SHP77 treated with DMSO at 0.1 percent for 48 hours (cell line): ENCODE measurements at regions not wholly inside any gene's neighbourhood (a gene's known extent, or its start where the extent isn't known, plus 50 kb on each side); places are given as distances from the start of the nearest gene placed in this dataset.

Experiments
- DNase-seq: peaks from one replicate; lab custom pipeline; 2025; lab: John Stamatoyannopoulos, UW

DNA sequence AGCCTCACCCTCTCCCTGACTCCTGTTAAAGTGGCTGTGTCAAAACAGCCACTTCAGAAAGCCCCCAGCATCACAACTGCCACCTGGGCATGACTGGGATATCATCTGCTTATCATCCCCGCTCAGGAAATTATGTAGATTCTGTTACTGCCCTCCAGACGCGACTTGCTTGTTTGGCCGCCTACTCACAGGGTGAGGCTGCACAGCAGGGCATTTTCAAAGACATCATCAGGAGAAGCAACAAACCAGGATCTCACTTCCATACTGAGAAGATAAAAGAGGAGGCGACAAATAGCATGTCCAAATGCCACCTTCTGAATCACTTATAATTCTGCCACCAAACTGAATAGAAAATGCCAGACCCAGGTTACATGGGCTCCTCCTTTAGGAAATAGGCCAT is 94.8 kb downstream of the MIS18A start:
- DNase-seq = no peak

DNA sequence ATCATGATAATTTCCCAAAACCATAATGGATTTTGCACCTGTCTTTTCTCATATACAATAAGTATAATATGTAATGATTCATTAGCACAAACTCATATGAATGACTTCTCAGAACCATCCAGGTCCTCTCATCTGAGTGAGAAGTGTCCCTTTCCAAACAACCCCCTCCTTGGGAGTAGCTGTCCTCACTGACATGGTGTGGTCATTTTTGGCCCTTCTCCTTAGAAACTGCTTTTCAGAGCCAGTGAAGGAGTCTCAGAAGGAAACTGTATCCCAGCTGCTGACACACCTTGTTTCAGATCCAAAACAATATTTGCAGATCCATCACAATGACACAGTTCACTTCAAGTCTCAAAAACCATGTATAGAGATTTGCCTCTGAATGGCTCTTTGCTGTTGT is 95.5 kb downstream of the MIS18A start:
- no peak for DNase-seq

DNA sequence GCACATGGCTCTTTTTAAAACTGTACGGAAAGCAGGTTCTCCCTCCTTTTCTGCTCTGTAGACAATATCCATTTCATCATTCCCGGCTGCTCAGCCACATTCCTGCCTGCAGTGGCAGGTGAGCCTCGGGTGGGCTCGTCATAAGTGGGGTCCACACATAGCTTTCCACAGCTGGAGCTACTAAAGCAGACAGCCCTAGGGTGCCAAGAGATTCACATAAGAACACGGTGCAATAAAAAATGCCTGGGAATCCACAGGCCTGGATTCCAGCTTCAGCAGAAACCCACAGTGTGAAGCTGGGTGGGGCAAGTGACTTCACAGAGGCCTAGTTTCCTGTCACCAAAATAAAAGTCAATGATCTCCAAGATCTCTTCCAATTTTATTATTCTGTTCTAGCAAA is 96.4 kb downstream of the MIS18A start:
- DNase-seq = no peak

DNA sequence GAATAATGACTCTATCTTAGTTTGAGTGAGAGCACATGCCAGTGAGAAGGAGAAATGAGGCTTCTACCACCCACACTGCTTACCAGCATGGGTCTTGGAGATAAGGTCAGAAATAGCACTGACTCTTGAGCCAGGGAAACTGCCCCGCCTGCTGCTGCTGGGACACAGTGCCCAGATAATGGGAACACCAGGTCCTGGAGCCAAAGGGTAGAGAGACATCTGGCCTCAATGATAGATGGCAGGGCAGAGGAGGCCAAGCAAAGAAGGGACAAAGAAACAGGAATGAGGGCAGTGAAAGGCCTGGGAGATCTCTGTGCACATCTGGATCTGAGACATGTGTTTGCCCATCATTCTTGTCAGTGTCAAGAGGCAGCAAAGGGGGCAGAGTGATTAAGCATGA is 97.4 kb downstream of the MIS18A start:
- DNase-seq = no peak

DNA sequence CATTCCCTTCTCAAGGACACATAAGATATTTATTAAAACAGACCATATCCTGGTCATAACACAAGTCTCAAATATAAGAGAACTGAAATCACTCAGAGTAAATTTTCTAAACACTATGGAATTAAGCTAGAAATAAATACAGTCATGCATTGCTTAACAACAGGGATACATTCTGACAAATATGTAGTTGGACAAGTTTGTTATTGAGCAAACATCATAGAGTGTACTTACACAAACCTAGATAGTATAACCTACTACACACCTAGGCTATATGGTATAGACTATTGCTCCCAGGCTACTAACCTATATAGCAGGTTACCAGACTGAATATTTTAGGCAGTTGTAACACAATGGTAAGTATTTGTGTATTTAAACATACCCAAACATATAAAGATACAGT is 104.0 kb downstream of the MIS18A start:
- no peak for DNase-seq

DNA sequence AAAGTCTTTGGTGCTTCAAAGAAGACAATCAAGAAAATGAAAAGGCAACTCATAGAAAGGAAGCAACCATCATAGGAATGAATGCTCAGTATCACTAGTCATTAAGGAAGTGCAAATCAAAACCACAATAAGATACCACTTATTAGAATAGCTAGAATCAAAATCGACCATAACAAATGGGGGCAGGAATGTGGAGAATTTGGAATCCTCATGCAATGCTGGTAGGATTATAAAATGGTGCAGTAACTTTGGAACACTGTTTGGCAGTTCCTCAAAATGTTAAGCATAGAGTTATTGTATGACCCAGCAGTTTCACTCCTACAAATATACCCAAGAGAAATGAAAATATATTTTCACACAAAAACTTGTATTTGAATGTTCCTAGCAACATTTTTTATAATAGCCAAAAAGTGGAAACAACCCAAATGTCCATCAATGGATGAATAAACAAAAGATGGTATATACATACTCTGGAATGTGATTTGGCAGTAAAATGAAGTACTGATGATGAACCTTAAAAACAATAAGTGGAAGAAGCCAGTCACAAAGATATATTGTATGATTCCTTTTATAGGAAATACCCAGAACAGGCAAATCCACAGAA is 105.6 kb downstream of the MIS18A start:
- DNase-seq = no peak

DNA sequence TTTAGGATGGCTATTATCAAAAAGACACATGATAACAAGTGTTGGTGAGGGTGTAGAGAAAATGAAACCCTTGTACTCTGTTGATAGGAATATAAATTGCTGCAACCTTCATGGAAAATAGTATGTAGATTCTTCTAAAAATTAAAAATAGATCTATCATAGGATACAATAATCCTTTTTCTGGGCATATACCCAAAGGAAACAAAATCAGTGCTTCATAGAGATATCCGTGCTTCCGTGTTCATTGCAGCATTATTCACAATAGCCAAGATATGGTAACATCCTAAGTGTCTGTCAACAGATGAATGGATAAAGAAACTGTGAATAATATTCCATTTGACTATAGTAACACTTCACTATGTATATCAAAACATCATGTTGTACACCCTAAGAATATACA is 106.7 kb downstream of the MIS18A start:
- no peak for DNase-seq

DNA sequence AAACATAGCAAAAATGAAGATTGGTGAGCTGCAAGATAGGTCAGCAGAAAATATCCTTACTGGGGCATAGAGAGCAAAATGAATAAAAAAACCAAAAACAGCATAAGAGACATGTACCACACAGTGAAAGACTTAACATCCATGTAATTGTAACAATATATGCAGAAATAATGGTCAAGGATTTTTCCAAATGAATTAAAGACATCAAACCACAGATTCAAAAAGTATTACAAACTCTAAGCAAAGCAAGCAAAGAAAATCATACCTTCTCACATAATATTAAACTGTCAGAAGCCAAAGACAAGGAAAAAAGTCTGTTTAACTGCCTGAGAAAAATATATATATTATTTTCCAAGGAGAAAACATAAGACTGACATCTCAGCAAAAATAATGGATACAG is 111.3 kb downstream of the MIS18A start:
- DNase-seq = no peak

DNA sequence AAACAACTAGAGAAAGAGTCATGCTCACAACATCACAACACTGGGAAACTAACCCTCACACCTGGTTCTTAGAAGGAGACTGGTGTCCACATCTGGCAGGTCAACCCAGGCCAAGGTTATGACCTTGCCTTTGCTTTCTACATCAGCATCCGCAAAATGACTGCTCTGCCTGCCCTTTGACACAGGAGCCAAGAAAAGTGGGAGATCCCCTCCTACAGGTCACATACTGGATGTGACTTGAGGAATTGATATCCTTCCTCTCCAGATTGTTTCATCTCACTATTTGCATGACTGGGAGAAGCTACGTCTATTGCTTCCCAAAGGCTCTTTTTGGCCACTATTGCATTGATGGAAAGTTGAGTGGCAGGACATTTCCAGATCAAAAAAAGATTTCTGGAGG is 115.5 kb downstream of the MIS18A start:
- DNase-seq = no peak

DNA sequence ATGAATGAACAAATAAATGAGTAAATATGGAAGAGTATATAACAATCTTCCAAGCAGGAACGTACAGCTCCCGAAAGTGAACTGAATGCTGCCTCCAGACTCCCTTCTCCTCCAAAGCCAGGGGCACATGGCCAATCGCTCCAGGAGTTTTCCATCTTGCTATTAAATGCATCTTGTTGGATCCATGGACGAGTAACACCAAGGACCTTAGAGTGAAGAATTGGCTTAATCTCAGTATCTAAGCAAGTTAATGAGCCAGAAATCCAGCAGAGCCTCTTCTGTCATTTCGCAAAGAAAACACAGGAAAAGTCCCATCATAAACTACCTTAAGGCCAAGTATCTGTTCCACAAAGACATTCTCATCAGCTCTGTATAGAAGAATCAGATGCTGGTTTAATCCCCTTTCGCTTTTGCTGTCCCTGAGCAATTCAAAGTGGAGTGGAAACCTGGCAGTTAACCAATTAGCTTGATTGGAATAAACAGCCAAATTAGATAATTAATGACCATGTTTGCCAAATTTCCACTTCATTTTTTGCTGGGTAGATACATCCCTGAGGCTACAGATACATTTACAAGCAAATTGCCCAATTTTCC is 116.0 kb downstream of the MIS18A start:
- DNase-seq = no peak

DNA sequence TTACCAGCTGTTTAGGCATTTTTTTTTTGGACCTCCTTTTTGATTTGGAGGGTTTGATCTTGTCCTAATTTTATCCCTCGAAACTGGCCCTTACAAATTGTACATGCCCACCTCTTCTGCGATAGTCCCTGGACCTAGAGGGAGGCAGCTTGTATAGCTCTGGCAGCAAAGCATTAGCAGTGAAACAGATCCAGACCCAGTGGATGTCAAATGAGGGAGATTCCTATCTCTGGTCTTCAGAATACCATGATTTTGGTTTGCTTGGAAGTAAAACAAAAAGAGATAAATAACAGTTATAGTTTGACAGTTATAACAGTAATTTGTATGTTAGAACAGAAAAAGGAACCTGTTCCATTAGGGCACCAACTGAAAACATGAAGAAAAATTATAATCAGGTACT is 123.6 kb downstream of the MIS18A start:
- no peak for DNase-seq

DNA sequence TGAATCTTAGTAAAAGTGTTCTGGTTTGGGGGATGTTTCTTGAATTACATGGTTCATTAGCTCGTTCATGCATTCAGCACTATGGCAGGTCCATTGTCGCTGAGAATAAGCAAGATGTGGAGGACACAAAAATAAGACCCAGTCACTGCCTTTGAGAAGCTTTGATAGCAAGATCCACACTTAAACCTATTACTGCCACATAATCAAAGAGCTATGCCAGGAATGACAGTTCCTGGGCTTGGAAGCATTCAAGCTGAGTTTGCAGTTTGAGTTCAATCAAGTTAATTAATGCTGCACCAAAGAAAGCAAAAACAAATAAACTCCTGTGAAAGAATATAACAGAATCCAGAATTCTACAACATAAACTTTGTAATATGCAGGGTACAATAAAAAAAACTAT is 131.8 kb downstream of the MIS18A start:
- no peak for DNase-seq

DNA sequence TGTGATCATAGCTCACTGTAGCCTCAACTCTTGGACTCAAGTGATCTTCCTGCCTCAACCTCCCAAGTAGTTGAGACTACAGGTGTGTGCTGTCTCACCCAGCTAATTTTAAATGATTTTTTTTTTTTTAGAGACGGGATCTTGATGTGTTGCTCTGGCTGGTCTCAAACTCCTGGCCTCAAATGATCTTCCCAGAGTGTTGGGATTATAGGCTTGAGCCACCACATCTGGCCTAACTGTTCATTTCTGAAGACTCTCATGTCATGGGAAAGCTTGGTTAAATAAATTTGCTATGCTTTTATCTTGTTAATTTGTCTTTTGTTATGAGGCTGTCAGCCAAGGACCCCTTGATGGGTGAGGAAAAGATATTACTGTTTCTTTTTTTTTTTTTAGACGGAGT is 134.0 kb downstream of the MIS18A start:
- no peak for DNase-seq

DNA sequence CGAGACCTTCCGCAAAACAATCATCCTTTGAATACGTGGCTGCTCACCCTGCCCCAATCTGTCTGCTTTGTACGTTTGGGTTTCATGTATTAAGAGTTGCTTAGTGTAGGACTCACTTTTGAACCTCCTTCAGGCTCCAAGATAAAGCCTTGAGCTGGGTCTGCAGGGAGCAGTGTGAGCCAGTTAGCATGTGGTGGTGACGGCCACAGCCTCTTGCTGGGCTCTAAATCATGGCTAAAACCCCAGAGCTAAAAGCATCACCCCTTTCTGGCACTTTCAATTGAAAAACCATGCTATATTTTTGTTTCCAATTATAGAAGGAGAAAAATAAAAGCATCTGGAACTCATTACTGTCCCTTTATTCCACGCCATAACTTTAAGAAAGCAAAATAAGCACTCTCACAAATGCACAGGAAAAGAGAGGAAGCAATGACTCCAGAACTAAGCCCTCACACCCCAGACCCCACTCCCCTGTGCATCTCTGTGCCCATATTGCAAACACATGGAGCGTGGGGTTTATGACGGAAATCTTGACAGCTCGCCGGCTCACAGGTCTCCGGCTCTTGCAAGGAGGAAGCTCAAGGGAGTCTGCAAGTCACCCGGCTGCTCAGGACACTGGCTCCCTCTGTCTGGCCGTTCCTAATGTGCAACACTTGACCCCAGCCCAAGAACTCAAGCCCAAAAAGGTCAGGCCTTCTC is 135.5 kb downstream of the MIS18A start:
- no peak for DNase-seq

DNA sequence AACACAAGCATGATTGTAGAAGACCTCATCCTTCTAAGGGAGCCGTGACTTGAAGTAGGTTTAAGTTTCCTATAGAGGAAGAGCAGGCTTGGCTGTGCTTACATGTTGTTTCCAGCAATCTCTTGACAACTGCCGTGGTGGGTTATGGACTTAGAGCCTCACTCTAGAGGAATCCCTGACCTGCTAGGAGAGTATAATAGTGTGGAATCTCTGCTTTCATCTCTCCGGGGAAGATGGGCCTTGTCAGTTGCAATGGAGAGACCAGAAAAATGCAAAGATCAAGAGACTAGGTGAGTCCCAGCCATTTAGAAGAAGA is 137.6 kb downstream of the MIS18A start:
- DNase-seq = no peak

DNA sequence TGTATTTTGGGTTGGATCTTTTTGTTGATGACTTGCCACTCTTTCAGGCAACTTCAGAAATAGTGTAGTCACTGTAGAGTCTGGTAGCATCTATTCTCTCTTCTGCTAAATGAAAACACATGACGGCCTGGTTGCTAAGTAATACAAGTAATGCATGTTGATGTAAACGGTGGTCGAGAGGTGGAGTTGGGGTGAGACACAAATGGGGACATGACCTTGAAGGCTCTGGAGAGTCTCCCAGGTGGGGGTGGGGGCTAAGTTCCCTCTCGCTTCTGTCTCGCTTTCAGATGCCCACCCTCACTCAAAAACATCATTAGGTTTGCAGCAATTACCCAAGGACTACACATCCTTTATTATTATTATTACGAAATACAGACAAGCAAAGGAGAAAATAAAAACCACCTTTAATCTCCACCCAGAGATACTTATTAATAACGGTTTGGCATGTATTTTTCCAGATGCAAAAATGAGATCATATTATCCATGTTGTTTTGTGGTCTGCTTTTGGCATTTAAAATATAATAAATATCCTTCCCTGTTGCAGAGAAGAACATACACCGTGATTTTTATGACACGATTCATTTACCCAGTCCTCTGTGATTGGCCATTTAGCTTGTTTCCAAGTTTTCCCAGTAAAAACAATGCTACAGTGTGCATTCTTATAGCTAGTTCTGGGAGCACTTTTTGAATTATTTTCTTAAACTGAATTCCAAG is 138.1 kb downstream of the MIS18A start:
- no peak for DNase-seq

DNA sequence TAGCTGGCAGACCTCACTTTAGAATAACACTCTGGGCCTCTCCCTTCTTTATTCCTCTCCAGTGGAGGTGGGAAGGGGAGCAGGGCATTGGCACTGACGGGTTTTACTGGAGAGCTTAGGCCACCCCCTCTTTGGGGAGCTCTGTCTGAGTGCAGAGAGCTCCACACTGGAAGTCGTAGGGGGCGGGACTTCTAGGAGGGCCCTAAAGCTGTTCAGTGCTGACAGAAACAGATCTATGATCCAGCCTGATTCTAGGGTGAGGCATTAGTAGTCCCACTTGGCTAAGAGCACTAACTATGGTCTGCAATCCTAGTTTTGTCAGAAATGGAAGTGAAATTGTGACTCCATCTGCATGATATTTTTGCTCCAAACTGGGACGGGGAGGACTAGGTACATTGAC is 138.7 kb downstream of the MIS18A start:
- no peak for DNase-seq

DNA sequence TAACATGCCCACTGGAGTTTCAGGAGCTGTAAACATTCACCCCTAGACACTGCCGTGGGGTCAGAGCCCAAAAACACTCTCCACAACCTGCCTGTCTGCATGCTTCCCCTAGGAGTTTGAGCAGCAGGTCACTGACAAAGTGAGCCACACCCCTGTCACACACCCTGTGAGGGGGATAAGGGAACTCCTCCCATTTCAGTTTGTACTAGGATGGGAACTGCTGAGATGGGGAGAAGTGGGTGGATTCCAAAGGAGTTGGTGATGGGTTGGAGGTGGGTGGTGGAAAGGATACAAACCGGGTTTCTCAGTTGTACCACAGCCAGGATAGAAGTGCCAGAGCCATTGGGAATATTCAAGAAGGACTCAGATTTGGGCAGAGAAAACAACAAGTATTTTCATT is 140.2 kb downstream of the MIS18A start:
- DNase-seq = no peak

DNA sequence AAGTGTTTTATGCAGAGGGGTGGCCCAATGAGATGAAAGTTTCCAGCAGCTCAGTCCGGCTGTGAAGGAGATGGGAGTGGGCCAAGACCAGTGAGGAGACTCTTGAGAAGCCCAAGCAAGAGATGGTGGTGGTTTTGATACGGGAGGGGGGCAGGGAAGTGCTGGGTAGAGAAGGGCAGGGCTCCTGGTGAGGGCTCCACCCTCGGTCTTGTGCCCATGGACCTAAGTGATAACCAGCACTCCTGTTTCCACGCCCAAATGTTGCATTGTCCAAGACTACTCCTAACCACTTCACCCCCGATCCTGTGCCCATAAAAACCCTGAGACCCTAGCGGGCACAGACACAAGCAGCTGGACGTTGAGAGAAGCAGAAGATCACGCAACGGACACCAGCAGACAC is 140.9 kb downstream of the MIS18A start:
- DNase-seq = no peak

DNA sequence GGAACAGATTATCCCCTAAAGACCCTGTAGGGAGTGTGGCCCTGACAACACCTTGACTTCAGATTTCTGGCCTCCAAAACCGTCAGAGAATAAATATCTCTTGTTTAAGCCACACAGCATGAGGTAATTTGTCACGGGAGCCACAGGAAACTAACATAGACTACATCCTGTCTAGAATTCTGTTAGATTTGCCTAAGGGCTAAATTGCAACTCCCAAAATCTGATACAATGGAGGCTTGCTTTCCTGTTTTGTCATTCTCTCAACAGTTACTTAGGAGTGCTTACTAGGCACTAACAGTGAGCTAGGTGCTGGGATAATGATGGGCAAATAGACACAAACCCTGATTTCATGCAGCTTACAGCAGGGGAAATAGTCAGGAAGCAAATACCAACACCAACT is 141.6 kb downstream of the MIS18A start:
- DNase-seq = no peak

DNA sequence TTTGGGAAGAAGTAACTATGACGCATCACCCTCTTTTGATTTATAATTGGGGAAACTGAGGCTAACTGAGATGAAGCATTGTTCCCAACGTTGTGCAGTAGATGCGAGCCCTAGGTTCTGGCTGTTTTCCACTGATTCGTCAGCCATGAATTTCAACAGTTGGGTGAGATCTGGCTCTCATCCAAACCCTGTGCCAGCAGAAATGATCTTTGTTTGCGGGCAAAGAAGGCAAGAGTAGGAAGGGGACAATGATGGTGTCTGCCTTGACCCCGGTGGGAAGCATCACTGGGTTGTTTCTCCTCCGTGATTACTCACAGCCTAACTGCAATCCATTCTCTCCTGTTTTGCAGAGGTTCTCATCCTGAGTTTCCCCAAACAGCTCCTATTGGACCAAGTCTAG is 142.3 kb downstream of the MIS18A start:
- no peak for DNase-seq

DNA sequence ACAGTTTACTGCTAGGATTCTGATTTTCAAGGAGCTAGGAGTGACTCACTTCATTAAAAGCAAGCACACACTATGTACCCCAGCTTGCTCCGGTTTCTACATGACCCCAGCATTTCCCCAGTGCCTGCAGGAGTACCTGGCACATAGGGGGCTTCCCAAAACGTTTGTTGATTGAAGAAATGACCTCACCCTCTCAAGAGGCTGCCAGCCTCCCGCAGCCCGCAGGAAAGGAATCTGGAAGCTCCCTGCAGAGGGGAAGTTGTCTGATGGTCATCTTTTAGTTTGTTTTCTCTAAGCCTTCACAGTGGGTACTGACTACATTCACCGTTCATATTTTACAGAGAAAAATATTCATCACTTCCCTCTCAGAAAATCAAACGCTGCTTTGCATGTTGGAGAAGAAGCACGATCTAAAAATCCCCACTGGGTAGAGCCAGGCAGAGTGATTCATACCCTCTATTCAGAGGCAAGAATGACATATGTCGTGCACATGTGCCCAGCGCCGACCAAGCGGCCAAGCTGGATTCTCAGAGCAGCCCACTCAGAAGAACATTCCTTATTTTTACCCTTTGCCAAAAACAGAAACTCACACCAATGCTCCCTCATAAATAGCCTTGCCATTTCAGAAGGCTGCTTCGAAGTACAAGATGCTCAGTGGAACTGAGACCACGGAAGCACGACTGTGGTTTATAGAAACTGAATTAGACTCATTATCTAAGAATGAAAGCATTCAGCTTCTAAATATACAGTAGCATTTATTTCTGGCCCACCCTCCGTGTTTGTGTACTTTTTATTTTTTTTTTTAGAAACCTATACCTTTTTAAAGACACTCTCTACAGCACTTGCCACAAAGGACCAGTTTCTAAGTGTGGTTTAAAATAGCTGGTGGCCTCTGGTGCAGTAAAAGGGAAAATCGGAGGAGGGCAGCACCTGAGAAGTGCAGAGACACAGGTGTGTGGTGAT is 143.2 kb downstream of the MIS18A start:
- no peak for DNase-seq
